ENCODE measurements at regions not wholly inside any gene's neighbourhood (a gene's known extent, or its start where the extent isn't known, plus 50 kb on each side); places are given as distances from the start of the nearest gene placed in this dataset.

DNA sequence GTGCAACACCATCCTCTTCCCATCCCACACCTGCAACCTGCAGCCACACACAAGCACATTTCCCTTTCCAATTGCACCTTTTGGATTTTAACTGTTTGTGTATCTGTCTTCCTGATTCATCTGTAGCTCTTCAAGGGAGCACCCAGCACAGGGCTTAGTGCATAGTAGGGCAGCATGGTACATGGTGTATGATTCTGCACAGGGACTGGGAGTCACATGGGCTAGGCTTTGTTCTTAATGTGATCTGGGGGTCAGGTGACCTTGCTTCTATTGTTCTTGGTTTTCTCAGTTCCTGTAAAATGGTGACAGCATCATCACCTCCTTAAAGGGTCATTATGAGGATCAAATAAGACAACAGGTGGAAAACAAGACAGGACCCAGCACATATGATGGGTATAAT is 419.3 kb downstream of the MATN1 start:
- no peak for DNase-seq (ENCODE audit: low read depth in 3 of 3, low spot score in 1 of 3)

DNA sequence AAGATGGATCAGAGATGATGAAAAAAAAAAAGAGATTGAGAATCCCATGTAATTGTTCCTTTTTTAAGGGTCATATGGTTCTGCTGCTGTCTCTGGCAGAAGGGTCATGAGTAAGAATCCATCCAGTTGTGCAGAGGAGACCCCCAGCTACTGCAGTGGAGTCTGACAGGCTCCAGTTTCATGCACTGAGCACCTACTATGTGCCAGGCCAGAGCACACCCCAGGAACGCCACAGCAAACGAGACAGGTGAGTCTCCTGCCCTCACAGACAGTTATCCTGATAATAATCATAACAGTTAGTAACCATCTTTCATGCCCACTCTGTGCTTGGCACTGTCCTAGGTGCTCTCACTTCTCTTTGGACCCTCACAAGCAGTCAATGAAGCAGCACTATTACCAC is 420.0 kb downstream of the MATN1 start:
- no peak for DNase-seq (ENCODE audit: low read depth in 3 of 3, low spot score in 1 of 3)

DNA sequence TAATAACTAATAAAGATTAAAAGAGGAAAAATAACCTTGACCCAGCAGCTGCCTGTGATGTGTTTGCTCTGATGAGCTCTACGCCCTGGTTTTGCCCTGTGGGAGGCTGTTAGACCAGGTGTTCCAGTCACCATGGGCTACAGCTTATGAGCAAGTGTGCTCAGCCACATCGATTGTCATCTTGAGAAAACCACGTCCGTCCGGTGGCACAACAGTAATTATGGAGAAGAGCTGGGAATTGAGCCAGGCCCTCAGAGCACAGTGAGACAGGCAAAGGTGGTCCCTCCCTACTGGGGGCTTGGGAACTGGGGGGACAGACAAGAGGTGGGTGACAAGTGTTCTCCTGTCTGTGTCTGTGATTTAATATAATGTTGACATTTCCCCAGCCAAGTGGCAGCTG is 420.5 kb downstream of the MATN1 start:
- DNase-seq (ENCODE audit: low read depth in 3 of 3, low spot score in 1 of 3) = no peak

DNA sequence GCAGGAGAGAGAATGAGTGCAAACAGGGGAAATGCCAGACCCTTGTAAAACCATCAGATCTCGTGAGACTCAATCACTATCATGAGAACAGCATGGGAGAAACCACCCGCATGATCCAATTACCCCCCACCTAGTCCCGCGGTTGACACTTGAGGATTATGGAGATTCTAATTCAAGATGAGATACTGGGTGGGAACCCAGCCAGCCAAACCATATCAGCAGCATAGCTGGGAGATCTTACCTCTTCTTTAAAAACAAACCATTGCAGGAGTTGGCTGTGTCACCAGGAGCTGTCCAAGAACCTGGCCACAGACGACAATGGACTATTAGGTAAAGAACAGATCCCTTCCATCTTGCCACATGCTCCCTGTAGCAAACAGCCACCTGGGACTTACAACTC is 422.7 kb downstream of the MATN1 start:
- DNase-seq (ENCODE audit: low read depth in 3 of 3, low spot score in 1 of 3) = no peak

DNA sequence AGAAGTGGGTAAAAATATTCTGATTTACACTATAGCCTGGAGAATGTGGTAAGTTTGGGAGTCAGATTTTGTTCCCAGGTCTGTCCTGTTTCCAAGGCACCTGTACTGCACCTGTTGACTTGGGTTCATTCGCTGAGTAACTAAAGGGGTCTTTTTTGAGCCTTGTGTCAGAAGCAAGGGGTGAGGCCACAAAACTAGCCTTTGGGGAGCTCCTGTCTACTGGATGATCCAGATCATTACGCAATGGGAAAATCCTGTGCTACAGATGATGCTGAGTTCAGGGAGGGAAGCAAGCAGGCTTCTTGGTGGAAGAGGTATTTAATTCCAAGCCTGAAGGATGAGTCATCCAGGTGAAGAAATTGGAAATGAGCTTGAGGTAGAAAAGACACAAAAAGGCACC is 424.0 kb downstream of the MATN1 start:
- no peak for DNase-seq (ENCODE audit: low read depth in 3 of 3, low spot score in 1 of 3)

DNA sequence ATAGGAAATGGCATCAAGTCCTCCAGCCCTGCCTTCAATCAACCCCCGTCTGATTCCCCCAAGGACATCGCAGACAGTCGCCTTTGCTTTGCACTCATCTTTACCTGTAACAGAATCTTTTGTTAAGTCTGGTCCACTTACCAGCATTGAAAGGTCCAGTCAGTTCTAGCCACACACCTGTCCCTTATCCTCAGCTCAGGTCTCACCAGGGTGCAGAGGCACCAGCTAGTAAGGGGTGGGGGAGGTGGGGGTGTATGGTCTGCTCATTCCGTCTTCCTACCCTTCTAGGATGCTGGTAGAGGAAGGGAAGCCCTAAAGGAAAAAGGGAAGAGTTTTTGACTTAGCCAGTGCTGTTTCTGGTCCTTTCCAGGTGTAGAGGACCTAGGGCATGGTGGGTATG is 427.7 kb downstream of the MATN1 start:
- DNase-seq (ENCODE audit: low read depth in 3 of 3, low spot score in 1 of 3) = no peak

DNA sequence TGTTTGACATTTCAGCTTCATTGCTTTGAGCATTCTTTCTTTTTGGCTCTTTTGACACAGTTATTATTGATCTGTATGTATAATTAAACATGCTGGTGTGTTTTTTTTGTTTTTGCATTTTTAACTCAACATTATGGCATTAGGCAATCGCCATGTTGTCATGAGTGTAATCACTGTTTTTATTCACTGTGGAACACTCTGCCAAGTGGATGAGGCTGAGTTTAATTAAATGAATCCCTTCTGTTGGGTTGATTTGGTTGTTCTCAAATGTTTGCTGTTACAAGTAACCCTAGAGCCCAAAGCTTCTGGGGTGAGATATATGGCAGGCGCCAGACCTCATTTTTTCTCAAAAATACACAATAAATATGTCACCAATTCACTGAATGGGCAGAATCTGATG is 428.1 kb downstream of the MATN1 start:
- no peak for DNase-seq (ENCODE audit: low read depth in 3 of 3, low spot score in 1 of 3)

DNA sequence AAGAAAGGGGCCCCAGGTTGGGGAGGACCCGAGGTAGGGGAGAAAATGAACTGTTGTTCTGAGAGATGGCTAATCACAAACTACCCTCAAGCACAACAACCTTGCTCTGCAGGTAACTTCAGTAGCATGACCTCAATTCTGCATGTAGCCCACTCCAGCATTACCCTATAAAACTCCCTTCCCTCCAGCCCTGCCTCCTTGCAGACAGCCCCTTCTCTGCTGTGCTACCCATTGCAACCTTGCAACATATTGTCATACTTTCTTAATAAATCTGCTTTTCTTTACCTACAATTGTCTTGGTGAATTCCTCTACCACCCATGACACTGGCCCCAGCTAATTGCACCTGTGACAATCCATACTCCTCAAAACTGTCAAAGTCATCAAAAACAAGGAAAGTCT is 428.9 kb downstream of the MATN1 start:
- no peak for DNase-seq (ENCODE audit: low read depth in 3 of 3, low spot score in 1 of 3)

DNA sequence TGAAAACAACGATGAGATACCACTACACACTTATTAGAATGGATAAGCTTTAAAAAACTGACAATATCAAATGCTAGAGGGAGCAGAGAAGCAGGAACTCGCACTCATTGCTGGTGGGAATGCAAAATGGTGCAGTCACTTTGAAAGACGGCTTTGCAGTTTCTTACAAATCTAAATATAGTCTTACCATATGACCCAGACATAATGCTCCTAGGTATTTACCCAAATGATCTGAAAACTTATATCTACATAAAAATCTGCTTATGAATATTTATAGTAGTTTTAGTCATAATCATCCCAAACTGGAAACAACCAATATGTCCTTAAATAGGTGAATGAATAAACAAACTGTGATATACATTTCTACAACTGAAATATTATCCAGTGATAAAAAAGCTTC is 430.9 kb downstream of the MATN1 start:
- no peak for DNase-seq (ENCODE audit: low read depth in 3 of 3, low spot score in 1 of 3)

DNA sequence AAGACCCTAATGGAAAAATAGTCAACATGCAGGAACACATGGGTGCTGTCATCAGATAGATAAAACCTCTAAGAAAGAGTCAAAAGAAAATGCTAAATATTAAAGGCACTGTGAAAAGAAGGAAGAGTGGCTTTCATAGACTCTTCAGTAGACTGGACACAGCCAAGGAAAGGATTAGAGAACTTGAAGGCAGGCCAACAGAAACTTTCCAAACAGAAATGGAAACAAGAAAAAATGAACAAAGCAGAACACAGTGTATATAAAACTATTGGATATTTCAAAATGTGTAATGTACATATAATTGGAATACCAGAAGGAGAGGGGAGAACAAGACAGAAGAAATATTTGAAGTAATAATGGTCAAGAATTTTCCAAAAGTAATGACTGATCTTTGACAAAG is 431.9 kb downstream of the MATN1 start:
- DNase-seq (ENCODE audit: low read depth in 3 of 3, low spot score in 1 of 3) = no peak

DNA sequence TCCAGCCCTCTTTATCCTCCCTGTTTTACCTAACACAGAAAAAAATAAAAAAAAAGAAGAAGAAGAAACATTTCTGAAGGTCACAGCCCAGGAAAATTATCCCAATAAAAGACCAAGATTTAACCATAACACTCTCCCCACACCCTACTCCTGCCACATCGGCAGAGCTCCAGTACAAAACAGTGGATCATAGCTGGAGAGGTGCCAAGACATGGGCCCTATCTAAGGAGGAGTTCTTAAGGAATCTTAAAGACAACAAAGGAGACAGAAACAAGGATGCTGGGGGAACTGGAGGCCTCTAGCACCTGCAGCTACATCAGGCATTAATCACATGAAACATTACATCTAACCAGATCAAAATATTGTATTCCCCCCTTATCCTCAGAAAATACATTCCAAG is 432.8 kb downstream of the MATN1 start:
- no peak for DNase-seq (ENCODE audit: low read depth in 3 of 3, low spot score in 1 of 3)

DNA sequence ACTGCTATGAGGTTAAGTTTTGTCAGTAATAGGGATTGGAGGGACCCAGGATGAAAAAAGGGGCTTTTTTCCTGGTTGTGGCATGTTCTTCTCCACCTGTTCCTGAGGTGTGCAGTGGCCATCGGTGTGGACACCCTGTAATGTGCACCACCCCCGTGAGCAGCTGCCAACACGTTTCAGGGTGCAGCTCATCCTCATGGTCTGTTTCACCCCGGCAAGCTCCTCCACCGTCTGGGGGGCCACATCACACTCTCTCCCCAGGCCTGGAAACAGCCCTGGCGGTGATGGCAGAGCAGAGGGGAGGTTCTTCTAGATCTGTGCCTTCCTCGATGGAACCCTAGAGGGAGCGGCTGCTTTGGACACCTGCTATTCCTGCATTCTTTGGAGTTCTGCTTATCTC is 435.4 kb downstream of the MATN1 start:
- no peak for DNase-seq (ENCODE audit: low read depth in 3 of 3, low spot score in 1 of 3)

DNA sequence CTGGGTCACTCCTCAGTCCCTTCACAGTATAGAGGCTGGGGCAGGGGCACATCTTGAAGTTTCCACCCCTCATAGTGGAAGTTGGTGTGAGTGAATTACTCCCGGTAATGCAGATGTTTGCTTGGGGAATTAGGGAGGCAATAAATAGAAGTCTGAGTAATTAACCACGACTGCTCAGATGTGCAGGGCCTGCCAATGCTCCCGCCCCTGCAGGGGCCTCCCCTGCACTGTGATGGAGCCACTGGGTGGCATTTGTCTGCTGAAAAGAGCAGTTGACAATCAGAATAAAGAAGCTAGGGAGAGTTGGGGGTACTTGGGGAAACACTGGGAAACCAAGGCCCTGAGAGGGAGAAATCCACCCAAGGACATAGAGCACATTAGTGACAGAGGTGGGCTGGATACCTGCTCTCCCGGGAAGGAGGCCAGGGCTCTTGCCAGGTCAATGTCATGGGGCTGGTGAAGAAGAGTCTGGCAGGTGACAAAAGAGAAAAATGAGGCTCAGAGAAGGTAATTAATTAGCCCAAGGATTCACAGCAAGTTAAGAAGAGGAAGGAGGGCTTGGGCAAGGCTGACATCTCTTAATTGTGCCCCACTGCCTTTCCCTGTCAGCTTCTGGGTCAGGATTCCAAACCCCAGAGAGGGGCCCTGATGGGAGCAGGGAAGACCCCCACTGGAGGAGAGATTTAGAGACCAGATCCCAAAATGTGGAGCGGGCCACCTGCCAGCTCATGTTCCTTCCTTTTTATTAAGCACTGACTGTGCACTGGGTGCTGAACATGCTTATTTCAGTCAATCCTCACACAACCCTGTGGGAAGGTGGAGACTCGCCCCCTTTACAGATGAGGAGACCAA is 436.2 kb downstream of the MATN1 start:
- no peak for DNase-seq (ENCODE audit: low read depth in 3 of 3, low spot score in 1 of 3)

DNA sequence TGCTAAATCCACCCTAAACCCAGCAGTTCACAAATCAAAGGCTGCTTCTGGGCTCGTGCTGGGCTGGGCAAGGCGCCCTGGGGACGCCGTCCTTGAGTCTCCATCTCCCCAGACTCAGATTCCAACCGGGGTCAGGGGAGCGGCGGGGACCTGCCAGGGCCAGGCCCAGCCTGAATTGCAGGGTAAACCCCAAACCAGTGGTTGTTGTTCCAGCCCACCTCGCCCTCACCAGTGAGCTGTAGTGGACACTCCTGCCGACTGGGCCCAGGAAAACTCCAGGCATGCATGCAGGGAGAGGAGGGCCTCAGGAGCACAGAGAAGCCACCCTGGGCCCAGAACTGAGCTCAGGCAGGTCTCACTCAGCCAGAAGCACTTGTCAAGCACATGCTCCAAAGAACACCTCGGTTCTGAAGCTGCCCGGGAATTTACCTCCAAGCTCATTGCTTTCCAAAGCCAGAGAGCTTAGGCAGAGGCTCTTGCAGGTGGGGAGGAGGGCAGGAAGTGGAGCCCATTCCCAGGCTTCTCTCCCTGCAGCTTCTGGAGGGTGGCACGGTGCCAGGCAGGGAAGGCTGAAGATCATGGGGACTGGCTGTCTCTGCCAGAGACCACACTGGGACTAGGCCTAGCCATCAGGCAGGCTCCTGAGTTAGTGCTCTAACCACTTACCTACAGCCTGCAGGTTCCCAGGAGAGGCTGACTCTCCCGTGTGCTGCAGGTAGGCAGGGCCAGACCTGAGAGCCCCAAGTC is 437.0 kb downstream of the MATN1 start:
- no peak for DNase-seq (ENCODE audit: low read depth in 3 of 3, low spot score in 1 of 3)

DNA sequence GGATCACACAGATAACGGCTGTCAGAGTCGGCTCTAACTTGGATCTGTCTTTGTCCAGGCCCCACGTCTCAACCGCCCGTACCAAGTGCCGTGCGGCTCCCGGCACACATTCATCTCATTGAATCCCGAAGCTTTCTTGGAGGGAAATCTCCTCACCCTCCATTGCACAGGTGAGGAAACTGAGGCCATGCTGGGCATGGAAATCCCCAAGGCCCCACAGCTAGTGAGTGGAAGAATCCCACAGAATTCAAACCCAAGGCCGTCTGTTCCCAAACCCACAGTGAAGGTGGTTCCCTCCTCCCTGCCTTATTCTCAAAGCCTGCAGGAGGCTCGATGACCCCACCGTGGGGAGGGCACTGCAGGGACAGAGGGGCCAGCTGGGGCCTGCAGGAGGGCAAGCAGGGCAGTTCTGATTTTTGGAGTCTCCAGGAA is 437.9 kb downstream of the MATN1 start:
- DNase-seq (ENCODE audit: low read depth in 3 of 3, low spot score in 1 of 3) = no peak

DNA sequence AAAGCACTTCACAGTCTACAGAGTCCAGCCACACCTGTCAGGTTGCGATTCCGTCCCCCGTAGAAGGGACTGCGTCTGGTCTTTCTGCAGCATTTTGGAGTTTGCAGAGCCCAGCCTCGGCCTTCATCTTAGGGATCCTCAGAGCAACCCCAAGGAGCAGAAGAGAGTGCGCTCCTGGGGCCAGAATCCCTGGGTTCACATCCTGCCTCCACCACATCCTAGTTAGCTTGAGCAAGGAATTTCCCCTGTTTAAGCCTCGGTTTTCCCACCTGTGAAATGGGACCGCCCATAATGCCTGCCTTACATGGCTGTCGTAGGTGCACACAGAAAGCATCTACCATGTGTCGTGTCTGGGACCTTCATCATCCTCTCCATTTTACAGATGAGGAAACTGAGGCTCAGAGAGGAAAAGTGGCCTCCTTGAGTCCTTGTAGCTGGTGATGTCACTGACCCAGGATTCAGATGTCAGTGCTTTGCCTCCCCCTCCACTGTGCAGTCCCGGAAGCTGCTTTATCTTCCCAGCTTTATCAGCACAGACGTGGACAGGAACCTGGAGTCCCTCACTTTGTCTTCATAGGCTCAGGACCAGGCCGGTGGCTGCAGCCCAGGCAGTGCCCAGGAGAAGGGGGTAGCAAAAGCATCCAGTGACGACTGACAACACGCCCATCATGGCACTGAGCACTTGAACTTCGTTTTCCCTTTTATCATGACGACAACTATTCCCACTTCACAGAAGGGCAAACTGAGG is 438.5 kb downstream of the MATN1 start:
- no peak for DNase-seq (ENCODE audit: low read depth in 3 of 3, low spot score in 1 of 3)

DNA sequence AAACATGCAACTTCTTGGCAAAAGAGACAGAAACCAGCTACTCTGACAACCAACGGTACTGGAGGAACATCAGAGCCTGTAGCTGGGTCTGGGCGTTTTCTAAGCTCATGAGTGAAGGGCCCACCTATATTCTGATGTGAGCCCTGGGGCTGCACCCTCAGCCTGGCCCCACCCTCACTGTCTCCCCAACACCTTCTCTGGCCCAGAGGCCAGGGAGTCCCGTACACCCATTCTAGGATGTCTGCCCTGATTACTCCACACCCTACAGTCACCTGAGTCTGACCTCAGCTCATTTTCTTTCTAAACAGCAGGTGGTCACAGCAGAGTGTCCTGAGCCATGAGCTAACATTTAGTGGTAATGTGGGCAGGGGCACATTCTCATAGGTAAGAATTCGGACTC is 439.2 kb downstream of the MATN1 start:
- no peak for DNase-seq (ENCODE audit: low read depth in 3 of 3, low spot score in 1 of 3)

DNA sequence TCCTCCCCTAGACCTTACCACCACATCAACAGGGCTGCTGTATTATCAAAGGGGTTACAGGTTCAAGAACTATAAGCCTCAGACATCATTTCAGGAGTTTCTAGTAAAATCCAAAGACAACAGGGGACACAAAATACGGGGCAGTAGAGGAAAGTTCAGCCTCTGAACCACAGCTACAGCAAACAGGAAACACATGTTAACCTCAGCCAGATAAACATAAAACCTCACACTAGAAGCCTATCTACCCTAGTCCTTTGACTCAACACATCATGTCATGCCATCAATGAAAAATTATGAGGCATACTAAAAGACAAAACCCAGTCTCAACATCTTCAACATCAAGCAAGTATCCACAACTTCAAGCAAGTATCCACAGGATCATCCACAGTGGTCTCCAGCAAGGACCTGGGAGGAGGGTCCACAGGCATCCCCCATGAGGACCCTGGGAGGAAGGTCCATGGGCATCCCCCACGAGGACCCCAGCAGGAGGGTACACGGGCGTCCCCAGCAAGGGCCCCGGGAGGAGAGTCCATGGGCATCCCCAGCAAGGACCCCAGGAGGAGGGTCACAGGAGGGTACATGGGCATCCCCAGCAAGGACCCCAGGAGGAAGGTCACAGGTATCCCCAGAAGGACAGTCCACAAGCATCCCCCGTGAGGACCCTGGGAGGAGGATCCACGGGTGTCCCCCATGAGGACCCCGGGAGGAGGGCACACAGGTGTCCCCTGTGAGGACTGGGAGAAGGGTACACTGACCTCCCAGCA is 440.0 kb downstream of the MATN1 start:
- no peak for DNase-seq (ENCODE audit: low read depth in 3 of 3, low spot score in 1 of 3)

DNA sequence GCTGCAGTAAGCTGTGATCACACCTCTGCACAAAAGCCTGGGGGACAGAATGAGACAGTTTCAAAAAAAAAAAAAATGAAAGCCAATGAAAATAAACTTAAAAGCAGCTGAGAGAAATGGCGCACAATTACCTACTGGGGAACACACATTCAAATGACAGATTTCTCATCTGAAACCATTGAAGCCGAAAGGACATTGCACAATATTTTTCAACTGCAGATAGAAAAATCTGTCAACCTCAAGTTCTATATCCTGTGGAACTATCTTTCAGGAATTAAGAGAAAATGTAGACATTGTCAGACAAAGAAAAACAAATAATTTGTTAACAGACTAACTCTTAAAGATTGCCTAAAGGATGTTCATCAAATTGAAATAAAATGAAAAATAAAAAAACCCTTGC is 442.8 kb downstream of the MATN1 start:
- DNase-seq (ENCODE audit: low read depth in 3 of 3, low spot score in 1 of 3) = no peak

DNA sequence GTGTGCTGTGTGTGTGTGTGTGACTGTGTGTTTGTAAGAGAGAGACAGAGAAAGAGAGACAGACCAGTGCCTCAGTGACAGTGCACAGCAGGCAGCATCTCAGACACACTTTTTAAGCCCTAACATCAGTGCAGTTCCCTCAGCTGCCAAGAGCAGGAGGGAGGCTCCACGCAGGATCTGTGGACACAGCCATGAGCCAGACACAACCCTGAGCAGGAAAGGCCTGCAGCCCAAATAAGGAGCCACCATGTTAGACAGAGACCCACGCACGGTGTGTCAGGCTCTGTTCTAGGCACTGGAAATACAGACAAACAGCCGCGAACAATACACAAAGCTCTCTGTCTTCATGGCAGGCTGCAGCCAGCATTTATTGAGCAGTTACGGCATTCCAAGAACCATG is 445.5 kb downstream of the MATN1 start:
- DNase-seq (ENCODE audit: low read depth in 3 of 3, low spot score in 1 of 3) = no peak

DNA sequence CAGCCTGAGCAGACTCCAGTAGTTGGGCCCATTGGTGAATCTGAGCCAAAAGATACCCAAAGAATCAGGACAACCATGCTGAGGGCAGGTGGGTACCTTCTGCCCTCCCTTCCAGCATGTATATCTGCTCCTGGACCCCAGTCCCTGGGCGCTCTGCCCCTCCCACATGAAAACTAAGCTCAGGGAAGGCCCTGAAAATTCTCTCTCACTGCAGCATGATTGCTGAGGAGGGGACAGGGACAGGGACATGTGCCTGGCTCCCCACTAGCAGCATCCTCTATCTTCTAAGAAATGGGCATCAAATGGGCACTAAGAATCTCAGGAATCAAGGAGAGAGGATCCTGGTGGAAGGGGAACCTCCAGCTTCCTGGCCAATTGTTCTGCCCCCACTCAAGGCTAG is 446.0 kb downstream of the MATN1 start:
- no peak for DNase-seq (ENCODE audit: low read depth in 3 of 3, low spot score in 1 of 3)
